SK-N-SH (cell line): ENCODE measurements at regions not wholly inside any gene's neighbourhood (a gene's known extent, or its start where the extent isn't known, plus 50 kb on each side); places are given as distances from the start of the nearest gene placed in this dataset.

Experiments used
- CTCF ChIA-PET: fragments of 300-600, 350-600 bp; formaldehyde crosslinking; extraction: SDS; loops from one replicate; lab custom pipeline; 2021; lab: Yijun Ruan, JAX
- POLR2A ChIA-PET: fragments of 350-600 bp; sonication (Branson Sonifier 250); formaldehyde crosslinking; extraction: SDS; loops from one replicate; lab custom pipeline; 2020; ENCODE audit warnings: antibody characterized with exemption, inconsistent platforms; lab: Yijun Ruan, JAX
- DNase-seq: peaks from one replicate; pipeline ENCODE4 v3.0.0; 2012
- H2AFZ ChIP-seq: fragments of 200-600 bp; sonication (generic); 2 replicates; pipeline ENCODE4 v1.8.1; 2016; ENCODE audit warnings: antibody characterized with exemption, mild to moderate bottlenecking, low read depth
- H3F3A ChIP-seq: fragments of 200-600 bp; sonication (generic); replicated peaks from 2 replicates; pipeline ENCODE3; 2016; ENCODE audit warnings: antibody characterized with exemption, mild to moderate bottlenecking; ENCODE audit not compliant: insufficient read depth
- H3K27ac ChIP-seq, 2 experiments: fragments of 200-500 bp in 1 of 2; fragments of 200-600 bp in 1 of 2; sonication (Bioruptor generic) in 1 of 2; sonication (generic), shearing (Covaris generic) in 1 of 2; 2 replicates each; pipeline versions ENCODE4 v1.5.1 to v1.6.1; 2014 to 2016; ENCODE audit warnings: low read depth in 2 of 2, inconsistent platforms in 1 of 2, low read length in 1 of 2, mild to moderate bottlenecking in 1 of 2, mixed read lengths in 1 of 2
- H3K27me3 ChIP-seq: fragments of 200-600 bp; sonication (generic), shearing (Covaris generic); 2 replicates; pipeline ENCODE4 v1.6.1; 2016; ENCODE audit warnings: mixed run types; ENCODE audit not compliant: insufficient read depth
- H3K36me3 ChIP-seq, 2 experiments: fragments of 200-500 bp in 1 of 2; fragments of 200-600 bp in 1 of 2; sonication (Bioruptor generic) in 1 of 2; sonication (generic) in 1 of 2; replicated peaks in 1 of 2; 2 replicates each; pipeline versions ENCODE3 to v1.5.1; 2014 to 2016; ENCODE audit warnings: low read length in 1 of 2, mild to moderate bottlenecking in 1 of 2; ENCODE audit not compliant: insufficient read depth in 2 of 2, control insufficient read depth in 1 of 2
- H3K4me1 ChIP-seq, 2 experiments: fragments of 200-500 bp in 1 of 2; fragments of 200-600 bp in 1 of 2; sonication (Bioruptor generic) in 1 of 2; sonication (generic), shearing (Covaris generic) in 1 of 2; 2 replicates each; pipeline versions ENCODE4 v1.5.1 to v1.6.1; 2014 to 2016; ENCODE audit warnings: low read depth in 1 of 2, low read length in 1 of 2, mixed run types in 1 of 2; ENCODE audit not compliant: insufficient read depth in 2 of 2, control insufficient read depth in 1 of 2
- H3K4me2 ChIP-seq: fragments of 200-600 bp; sonication (generic), shearing (Covaris generic); 2 replicates; pipeline ENCODE4 v1.6.1; 2017; ENCODE audit warnings: mixed run types
- H3K4me3 ChIP-seq, 2 experiments: fragments of 200-500 bp in 1 of 2; fragments of 200-600 bp in 1 of 2; sonication (Bioruptor generic) in 1 of 2; sonication (generic), shearing (Covaris generic) in 1 of 2; 2 replicates each; pipeline versions ENCODE4 v1.5.1 to v1.8.1; 2014 to 2016; ENCODE audit warnings: low read depth in 2 of 2, inconsistent platforms in 1 of 2, low read length in 1 of 2, mild to moderate bottlenecking in 1 of 2, mixed read lengths in 1 of 2, moderate library complexity in 1 of 2
- H3K79me2 ChIP-seq: fragments of 200-600 bp; sonication (generic); 2 replicates; pipeline ENCODE4 v1.8.1; 2017; ENCODE audit warnings: mild to moderate bottlenecking; ENCODE audit not compliant: insufficient read depth
- H3K9ac ChIP-seq: fragments of 200-600 bp; sonication (generic); 2 replicates; pipeline ENCODE4 v1.6.1; 2017; ENCODE audit warnings: mixed run types
- H3K9me2 ChIP-seq: fragments of 200-600 bp; sonication (generic); 2 replicates; pipeline ENCODE4 v1.6.1; 2017; ENCODE audit warnings: mixed run types
- H3K9me3 ChIP-seq: fragments of 200-600 bp; sonication (generic); 2 replicates; pipeline ENCODE4 v1.6.1; 2017; ENCODE audit warnings: mixed run types, mild to moderate bottlenecking, moderate library complexity
- H4K20me1 ChIP-seq: fragments of 200-600 bp; sonication (generic); 2 replicates; pipeline ENCODE4 v1.6.1; 2017; ENCODE audit warnings: mild to moderate bottlenecking, mixed run types; ENCODE audit not compliant: insufficient read depth
- CHD2 ChIP-seq: fragments of 150-350 bp; IDR thresholded peaks from 2 replicates; pipeline ENCODE4 v1.6.1; 2018; ENCODE audit warnings: low read length; ENCODE audit not compliant: partially characterized antibody
- EZH2phosphoT487 ChIP-seq: fragments of 200-600 bp; sonication (generic); IDR thresholded peaks from 2 replicates; pipeline ENCODE4 v1.6.1; 2017; ENCODE audit warnings: low read depth, mixed run types, mild to moderate bottlenecking, antibody characterized with exemption, moderate library complexity, borderline replicate concordance
- FOSL2 ChIP-seq: IDR thresholded peaks from 2 replicates; pipeline ENCODE4 v1.4.0; 2012; ENCODE audit warnings: low read depth, mild to moderate bottlenecking, moderate library complexity, borderline replicate concordance
- GATA2 ChIP-seq: sonication (generic); formaldehyde crosslinking; IDR thresholded peaks from 2 replicates; pipeline ENCODE4 v1.5.0; 2020; ENCODE audit warnings: mild to moderate bottlenecking, missing genetic modification reagents
- JUND ChIP-seq: IDR thresholded peaks from 2 replicates; pipeline ENCODE4 v1.4.0; 2012
- MEF2A ChIP-seq: IDR thresholded peaks from 2 replicates; pipeline ENCODE4 v1.4.0; 2012; ENCODE audit warnings: low read depth, borderline replicate concordance
- NFIC ChIP-seq: IDR thresholded peaks from 2 replicates; pipeline ENCODE4 v1.4.0; 2012; ENCODE audit warnings: borderline replicate concordance
- NRF1 ChIP-seq: IDR thresholded peaks from 2 replicates; pipeline ENCODE4 v1.6.1; 2012; ENCODE audit warnings: low read depth, mild to moderate bottlenecking, low read length
- POLR2AphosphoS5 ChIP-seq: IDR thresholded peaks from 2 replicates; pipeline ENCODE4 v1.6.1; 2012; ENCODE audit warnings: low read depth, low read length
- RFX5 ChIP-seq: IDR thresholded peaks from 2 replicates; pipeline ENCODE4 v1.6.1; 2012; ENCODE audit warnings: mild to moderate bottlenecking, improper control_type of control experiment, low read length
- SIN3A ChIP-seq: IDR thresholded peaks from 2 replicates; pipeline ENCODE4 v1.6.1; 2012; ENCODE audit warnings: low read depth, mild to moderate bottlenecking, low read length, moderate library complexity, borderline replicate concordance
- TAF1 ChIP-seq: IDR thresholded peaks from 2 replicates; pipeline ENCODE4 v1.6.1; 2012; ENCODE audit warnings: low read depth, mild to moderate bottlenecking, low read length, moderate library complexity, borderline replicate concordance
- TCF12 ChIP-seq: IDR thresholded peaks from 2 replicates; pipeline ENCODE4 v1.4.0; 2012
- WGBS: methylation state at CpG from one replicate; pipeline ENCODE4 v1.1.6; 2017; ENCODE audit warnings: low lambda C conversion rate; 5-methylcytosine and 5-hydroxymethylcytosine counted together
- TF ChIP-seq, protein P1 (sequence below): IDR thresholded peaks from 2 replicates; pipeline ENCODE4 v1.6.1; 2012; ENCODE audit warnings: mild to moderate bottlenecking, low read depth, low read length, moderate library complexity
- TF ChIP-seq, protein P2 (sequence below): IDR thresholded peaks from 2 replicates; pipeline ENCODE4 v1.4.0; 2012; ENCODE audit warnings: low read depth
- TF ChIP-seq, protein P3 (sequence below): fragments of 150-350 bp; IDR thresholded peaks from 2 replicates; pipeline ENCODE4 v1.6.1; 2017; ENCODE audit warnings: antibody characterized with exemption, low read length, low read depth, borderline replicate concordance
- TF ChIP-seq, protein P4 (sequence below): IDR thresholded peaks from 2 replicates; pipeline ENCODE4 v1.4.0; 2012; ENCODE audit warnings: low read depth, borderline replicate concordance
- TF ChIP-seq, protein P5 (sequence below): fragments of 200-600 bp; sonication (generic); IDR thresholded peaks from 2 replicates; pipeline ENCODE4 v1.6.1; 2017; ENCODE audit warnings: antibody characterized with exemption, mild to moderate bottlenecking, moderate library complexity
- TF ChIP-seq, protein P6 (sequence below): fragments of 150-350 bp; IDR thresholded peaks from 2 replicates; pipeline ENCODE4 v1.6.1; 2016; ENCODE audit warnings: mild to moderate bottlenecking, low read depth, low read length

DNA sequence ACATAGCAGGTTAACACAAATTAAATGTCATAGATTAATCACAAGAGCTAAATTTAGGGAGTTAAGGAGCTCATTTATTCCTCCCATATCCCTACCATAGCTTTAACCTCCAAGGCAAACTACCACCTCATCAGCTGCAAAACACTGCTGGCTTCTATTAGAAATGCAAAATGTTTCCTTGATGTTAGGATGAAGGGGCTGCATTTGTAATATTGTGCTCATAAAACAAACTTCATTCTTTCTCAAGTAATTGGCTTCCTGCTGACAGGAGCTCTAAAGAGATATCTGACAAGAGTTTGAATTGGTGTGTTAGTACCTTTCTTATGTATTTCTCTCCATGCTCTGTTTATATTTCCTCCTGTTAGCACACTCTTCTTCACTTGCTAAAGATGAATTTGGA, 152.1 kb downstream of the OLFM4 start:
- POLR2A ChIA-PET, result no interaction called here
- CTCF ChIA-PET, result no interaction called here
- H3K4me1 ChIP-seq, result no peaks in the 10 kb centered on the region
- H4K20me1 ChIP-seq, result no peaks in the 10 kb centered on the region
- H3K4me3 ChIP-seq, result no peak overlapping the region
- no peak overlapping the region for H3K4me2 ChIP-seq
- H3K9me3 ChIP-seq, result no peaks in the 10 kb centered on the region
- H2AFZ ChIP-seq, result no peak overlapping the region
- DNase-seq, result no peak
- no peaks in the 10 kb centered on the region for H3K79me2 ChIP-seq
- no peaks in the 10 kb centered on the region for H3F3A ChIP-seq
- no peaks in the 10 kb centered on the region for H3K27me3 ChIP-seq
- TF ChIP-seq RFX5, result no peak
- H3K27ac ChIP-seq, result no peak overlapping the region
- no peaks in the 10 kb centered on the region for H3K36me3 ChIP-seq
- H3K9me2 ChIP-seq, result no peaks in the 10 kb centered on the region
- no peak overlapping the region for H3K9ac ChIP-seq

DNA sequence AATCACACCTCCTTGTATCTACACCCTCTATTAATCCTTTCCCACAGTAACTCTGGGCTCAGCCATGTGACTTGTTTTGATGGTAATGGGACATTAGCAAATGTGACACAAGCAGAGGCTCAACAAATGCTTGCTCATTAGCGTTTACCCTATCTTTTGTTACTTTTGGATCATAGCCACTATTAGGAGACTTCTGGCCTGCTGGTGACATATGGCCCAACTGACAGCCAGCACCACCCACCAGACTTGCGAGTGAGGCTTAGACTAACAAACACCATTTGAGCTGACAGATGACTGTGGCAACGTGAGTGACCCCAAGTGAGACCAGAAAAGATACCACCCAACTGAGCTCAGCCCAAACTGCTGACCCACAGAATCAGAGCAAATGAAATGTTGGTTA, 154.1 kb downstream of the OLFM4 start:
- DNase-seq, result no peak
- Histone ChIP-seq H3K36me3 (no peaks in the 10 kb centered on the region), H3K9me3 (no peaks in the 10 kb centered on the region), H3K4me1 (no peaks in the 10 kb centered on the region), H3F3A (no peaks in the 10 kb centered on the region), H3K27ac (no peak overlapping the region), H3K79me2 (no peaks in the 10 kb centered on the region), H3K4me2 (no peak overlapping the region), H3K9me2 (no peaks in the 10 kb centered on the region), H3K27me3 (no peaks in the 10 kb centered on the region), H4K20me1 (no peaks in the 10 kb centered on the region), H3K9ac (no peak overlapping the region), H2AFZ (no peak overlapping the region), H3K4me3 (no peak overlapping the region)
- 41% methylated on average over 3 of the region's 3 CpGs for WGBS
- POLR2A ChIA-PET, result no interaction called here
- CTCF ChIA-PET, result no interaction called here
- TF ChIP-seq, protein P1, sequence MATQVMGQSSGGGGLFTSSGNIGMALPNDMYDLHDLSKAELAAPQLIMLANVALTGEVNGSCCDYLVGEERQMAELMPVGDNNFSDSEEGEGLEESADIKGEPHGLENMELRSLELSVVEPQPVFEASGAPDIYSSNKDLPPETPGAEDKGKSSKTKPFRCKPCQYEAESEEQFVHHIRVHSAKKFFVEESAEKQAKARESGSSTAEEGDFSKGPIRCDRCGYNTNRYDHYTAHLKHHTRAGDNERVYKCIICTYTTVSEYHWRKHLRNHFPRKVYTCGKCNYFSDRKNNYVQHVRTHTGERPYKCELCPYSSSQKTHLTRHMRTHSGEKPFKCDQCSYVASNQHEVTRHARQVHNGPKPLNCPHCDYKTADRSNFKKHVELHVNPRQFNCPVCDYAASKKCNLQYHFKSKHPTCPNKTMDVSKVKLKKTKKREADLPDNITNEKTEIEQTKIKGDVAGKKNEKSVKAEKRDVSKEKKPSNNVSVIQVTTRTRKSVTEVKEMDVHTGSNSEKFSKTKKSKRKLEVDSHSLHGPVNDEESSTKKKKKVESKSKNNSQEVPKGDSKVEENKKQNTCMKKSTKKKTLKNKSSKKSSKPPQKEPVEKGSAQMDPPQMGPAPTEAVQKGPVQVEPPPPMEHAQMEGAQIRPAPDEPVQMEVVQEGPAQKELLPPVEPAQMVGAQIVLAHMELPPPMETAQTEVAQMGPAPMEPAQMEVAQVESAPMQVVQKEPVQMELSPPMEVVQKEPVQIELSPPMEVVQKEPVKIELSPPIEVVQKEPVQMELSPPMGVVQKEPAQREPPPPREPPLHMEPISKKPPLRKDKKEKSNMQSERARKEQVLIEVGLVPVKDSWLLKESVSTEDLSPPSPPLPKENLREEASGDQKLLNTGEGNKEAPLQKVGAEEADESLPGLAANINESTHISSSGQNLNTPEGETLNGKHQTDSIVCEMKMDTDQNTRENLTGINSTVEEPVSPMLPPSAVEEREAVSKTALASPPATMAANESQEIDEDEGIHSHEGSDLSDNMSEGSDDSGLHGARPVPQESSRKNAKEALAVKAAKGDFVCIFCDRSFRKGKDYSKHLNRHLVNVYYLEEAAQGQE, result no peak
- TF ChIP-seq, protein P2, sequence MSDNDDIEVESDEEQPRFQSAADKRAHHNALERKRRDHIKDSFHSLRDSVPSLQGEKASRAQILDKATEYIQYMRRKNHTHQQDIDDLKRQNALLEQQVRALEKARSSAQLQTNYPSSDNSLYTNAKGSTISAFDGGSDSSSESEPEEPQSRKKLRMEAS, result no peak
- TF ChIP-seq TAF1 (no peak), JUND (no peak), GATA2 (CRISPR knock-in tag) (no peak), SIN3A (no peak), NFIC (no peak), TCF12 (no peak), RFX5 (no peak), CHD2 (no peak), MEF2A (no peak), NRF1 (no peak), FOSL2 (no peak), POLR2AphosphoS5 (no peak), EZH2phosphoT487 (no peak)
- TF ChIP-seq, protein P3, sequence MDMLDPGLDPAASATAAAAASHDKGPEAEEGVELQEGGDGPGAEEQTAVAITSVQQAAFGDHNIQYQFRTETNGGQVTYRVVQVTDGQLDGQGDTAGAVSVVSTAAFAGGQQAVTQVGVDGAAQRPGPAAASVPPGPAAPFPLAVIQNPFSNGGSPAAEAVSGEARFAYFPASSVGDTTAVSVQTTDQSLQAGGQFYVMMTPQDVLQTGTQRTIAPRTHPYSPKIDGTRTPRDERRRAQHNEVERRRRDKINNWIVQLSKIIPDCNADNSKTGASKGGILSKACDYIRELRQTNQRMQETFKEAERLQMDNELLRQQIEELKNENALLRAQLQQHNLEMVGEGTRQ, result no peak
- TF ChIP-seq, protein P4, sequence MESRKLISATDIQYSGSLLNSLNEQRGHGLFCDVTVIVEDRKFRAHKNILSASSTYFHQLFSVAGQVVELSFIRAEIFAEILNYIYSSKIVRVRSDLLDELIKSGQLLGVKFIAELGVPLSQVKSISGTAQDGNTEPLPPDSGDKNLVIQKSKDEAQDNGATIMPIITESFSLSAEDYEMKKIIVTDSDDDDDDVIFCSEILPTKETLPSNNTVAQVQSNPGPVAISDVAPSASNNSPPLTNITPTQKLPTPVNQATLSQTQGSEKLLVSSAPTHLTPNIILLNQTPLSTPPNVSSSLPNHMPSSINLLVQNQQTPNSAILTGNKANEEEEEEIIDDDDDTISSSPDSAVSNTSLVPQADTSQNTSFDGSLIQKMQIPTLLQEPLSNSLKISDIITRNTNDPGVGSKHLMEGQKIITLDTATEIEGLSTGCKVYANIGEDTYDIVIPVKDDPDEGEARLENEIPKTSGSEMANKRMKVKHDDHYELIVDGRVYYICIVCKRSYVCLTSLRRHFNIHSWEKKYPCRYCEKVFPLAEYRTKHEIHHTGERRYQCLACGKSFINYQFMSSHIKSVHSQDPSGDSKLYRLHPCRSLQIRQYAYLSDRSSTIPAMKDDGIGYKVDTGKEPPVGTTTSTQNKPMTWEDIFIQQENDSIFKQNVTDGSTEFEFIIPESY, result no peak
- TF ChIP-seq, protein P5, sequence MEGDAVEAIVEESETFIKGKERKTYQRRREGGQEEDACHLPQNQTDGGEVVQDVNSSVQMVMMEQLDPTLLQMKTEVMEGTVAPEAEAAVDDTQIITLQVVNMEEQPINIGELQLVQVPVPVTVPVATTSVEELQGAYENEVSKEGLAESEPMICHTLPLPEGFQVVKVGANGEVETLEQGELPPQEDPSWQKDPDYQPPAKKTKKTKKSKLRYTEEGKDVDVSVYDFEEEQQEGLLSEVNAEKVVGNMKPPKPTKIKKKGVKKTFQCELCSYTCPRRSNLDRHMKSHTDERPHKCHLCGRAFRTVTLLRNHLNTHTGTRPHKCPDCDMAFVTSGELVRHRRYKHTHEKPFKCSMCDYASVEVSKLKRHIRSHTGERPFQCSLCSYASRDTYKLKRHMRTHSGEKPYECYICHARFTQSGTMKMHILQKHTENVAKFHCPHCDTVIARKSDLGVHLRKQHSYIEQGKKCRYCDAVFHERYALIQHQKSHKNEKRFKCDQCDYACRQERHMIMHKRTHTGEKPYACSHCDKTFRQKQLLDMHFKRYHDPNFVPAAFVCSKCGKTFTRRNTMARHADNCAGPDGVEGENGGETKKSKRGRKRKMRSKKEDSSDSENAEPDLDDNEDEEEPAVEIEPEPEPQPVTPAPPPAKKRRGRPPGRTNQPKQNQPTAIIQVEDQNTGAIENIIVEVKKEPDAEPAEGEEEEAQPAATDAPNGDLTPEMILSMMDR, result no peak
- TF ChIP-seq, protein P6, sequence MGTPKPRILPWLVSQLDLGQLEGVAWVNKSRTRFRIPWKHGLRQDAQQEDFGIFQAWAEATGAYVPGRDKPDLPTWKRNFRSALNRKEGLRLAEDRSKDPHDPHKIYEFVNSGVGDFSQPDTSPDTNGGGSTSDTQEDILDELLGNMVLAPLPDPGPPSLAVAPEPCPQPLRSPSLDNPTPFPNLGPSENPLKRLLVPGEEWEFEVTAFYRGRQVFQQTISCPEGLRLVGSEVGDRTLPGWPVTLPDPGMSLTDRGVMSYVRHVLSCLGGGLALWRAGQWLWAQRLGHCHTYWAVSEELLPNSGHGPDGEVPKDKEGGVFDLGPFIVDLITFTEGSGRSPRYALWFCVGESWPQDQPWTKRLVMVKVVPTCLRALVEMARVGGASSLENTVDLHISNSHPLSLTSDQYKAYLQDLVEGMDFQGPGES, result no peak
